ENCODE measurements at regions not wholly inside any gene's neighbourhood (a gene's known extent, or its start where the extent isn't known, plus 50 kb on each side); places are given as distances from the start of the nearest gene placed in this dataset.
"Not testable (repeated sequence)": the region's sequence is repeated elsewhere in the genome, so short reads cannot be mapped to it uniquely, and the experiment has no call there.

DNA sequence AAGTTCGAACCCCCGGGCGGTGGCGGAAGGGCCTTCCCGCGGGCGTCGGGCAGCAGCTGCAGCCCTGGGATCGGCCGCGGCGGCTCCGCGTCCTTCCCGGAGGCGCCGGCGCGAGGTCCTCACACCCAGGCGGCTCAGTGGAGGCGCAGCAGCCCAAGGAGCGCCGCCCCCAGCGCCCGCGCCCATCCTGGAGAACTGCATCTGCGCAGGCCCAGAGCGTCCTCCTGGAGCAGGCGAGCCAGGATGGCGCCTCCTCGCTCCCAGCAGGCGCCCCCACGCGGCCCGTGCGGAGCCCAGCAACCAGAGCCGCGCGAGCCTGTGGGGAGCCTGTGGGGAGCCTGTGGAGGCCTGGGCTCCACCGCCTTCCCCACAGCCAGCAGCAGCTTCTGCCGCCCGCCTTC is 872.5 kb downstream of the TMEM121 start:
- DNase-seq (ENCODE audit: low read depth in 2 of 2) = not testable (repeated sequence)

DNA sequence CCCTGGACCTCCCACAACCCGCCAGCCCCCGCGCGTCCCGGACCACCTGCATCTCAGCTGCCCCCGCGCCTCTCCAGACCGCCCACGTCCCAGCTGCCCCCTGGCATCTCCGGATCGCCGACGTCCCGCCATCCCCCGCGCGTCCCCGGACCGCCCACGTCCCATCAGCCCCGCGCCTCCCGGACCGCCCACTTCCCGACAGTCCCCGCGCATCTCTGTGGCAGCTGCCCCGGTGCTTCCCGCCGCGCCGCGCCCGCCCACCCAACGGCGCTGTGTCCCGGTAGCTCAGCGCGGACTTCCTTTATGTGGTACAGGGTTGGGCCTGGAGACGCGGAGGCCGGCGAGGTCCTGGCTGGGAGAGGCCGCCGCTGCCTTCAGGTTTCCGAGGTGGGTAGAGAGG is 874.9 kb downstream of the TMEM121 start:
- not testable (repeated sequence) for DNase-seq (ENCODE audit: low read depth in 2 of 2)

DNA sequence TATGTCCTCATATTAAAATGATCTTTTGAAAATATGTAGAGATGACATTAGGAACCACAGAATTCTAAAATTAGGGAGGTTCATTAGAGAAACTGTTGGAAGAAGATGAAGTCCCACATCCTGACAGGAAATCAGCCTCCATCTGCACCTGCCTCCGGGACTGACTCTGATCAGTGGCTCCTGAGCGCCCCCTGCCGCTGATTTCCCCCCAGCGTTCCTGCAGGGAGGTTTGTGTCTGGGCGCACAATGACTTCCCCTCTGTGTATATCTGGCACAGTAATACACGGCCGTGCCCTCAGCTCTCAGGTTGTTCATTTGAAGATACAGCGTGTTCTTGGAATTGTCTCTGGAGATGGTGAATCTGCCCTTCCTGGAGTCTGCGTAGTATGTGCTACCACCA is 883.8 kb downstream of the TMEM121 start:
- DNase-seq (ENCODE audit: low read depth in 2 of 2) = peak in 1 of 2 experiments; percentile 43

DNA sequence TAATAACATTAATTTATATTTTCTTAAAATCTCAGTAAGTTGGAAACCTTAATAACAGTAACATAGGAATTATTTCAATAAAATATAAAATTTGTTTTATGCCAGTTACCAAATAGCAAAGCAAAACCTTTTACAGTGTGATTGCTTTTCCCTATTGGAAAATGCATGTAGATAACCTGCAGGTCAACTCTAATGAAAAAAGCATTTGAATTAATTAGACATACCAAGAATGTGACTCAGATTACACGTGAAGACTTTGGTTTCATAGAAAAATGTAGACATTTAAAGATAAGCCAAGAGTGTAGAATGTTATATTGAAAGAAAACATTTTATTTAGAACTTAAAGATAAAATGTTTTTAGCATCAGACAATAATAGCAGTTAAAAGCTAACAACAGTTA is 888.1 kb downstream of the TMEM121 start:
- no peak for DNase-seq (ENCODE audit: low read depth in 2 of 2)

DNA sequence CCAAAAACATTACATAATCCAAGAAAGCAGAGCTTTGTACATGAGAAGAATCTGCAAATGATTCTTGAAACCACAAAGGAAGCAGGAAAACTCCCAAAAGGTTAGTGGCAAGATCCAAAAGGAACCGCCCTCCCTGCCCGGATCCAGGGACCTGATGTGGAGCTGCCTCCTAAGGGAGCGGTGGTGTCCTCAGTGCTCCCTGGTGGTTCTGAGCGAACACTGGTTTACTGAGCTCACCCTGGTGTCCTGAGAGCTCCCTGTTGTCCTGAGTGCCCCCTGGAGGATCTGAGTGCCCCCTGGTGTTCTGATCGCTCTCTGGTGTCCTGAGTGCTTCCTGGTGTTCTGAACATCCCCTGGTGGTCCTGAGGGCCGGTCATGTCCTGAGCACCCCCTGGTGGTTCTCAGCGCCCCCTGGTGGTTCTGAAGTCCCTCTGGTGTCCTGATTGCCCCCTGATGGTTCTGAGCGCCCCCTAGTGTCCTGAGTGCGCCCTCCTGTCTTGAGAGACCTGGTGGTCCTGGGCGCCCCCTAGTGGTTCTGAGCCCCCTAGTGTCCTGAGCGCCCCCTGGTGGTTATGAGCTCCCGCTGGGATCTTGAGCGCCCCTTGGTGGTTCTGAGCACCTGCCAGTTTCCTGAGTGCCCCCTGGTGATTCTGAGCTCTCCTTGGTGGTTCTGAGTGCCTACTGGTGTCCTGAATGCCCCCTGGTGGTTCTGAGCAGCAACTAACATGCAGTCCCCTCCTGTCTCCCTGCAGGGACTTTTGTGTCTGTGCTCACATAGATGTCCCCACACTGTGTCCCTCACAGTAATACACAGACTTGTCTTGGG is 891.1 kb downstream of the TMEM121 start:
- peak; percentile 93 to 99 for DNase-seq (ENCODE audit: low read depth in 2 of 2)

DNA sequence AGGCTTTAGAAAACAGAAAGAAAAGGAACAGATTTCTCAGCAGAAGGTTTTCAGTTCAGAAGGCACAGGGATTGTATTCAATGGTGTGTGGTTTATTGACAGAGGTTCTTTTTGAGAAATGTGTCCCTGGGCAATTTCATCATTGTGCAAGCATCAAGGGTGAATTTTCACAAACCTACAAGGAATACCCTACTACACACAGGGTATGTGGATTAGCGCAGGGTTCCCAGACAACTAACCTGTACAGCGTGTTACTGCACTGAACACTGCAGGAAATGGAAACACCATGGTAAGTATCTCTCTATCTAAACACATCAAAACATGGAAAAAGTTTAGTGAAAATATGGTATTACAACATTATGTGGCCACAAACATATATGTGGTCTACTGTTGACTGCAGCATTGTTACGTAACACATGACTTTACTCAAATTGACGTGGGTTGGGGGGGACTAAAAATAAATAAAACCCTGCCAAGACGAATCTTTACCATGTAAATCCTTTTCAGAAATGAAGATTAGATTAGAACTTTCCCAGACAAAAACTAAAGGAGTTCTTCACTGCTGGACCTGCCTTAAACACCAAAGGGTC is 893.1 kb downstream of the TMEM121 start:
- no peak for DNase-seq (ENCODE audit: low read depth in 2 of 2)

DNA sequence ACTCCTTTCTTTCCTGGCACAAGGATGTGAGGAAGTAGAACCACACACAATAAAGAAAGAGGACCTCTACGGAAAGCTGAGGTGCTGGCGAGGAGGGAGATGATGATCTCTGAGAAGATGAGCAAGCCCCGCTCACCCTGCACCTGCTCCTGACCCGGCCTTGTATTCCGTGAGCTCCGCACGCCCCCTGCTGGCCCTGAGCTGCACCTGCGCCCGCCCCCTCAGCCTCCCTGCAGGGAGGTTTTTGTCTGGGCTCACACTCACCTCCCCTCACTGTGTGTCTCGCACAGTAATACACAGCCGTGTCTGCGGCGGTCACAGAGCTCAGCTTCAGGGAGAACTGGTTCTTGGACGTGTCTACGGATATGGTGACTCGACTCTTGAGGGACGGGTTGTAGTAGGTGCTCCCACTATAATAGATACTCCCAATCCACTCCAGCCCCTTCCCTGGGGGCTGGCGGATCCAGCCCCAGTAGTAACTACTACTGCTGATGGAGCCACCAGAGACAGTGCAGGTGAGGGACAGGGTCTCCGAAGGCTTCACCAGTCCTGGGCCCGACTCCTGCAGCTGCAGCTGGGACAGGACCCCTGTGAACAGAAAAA is 895.1 kb downstream of the TMEM121 start:
- DNase-seq (ENCODE audit: low read depth in 2 of 2) = peak; percentile 47 to 62

DNA sequence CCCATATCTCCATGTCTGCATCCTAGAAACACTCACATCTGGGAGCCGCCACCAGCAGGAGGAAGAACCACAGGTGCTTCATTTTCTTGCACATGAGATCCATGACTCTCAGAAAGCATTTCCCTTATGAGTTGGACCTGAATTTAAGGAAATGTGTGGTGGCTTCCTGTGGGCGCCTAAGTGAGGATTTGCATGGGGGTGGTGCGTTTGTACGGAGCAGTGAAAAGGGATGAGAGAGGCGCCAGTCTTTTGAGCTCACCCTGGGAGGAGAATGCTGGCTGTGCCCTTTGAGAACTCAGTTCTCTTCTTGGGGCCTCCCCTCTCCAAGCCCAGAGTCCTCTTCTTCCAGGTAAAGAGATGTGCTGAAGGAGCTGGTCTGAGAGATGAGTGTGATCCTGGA is 895.7 kb downstream of the TMEM121 start:
- DNase-seq (ENCODE audit: low read depth in 2 of 2) = no peak

DNA sequence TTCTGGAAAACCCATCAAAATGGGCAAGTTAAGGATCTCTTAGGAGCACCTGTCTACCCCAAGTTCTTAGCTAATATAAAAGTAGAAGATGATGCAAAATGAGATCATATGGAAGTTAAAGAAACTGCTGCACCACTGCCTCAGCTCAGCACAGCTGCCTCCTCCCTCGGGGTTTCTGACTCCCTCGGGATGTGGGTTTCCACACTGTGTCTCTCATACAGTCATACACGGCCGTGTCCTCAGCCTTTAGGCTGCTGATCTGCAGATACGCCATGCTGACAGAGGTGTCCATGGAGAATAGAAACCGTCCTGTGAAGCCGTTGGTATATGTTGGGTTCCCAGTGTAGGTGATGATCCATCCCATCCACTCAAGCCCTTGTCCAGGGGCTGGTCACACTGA is 898.8 kb downstream of the TMEM121 start:
- DNase-seq (ENCODE audit: low read depth in 2 of 2) = not testable (repeated sequence)

DNA sequence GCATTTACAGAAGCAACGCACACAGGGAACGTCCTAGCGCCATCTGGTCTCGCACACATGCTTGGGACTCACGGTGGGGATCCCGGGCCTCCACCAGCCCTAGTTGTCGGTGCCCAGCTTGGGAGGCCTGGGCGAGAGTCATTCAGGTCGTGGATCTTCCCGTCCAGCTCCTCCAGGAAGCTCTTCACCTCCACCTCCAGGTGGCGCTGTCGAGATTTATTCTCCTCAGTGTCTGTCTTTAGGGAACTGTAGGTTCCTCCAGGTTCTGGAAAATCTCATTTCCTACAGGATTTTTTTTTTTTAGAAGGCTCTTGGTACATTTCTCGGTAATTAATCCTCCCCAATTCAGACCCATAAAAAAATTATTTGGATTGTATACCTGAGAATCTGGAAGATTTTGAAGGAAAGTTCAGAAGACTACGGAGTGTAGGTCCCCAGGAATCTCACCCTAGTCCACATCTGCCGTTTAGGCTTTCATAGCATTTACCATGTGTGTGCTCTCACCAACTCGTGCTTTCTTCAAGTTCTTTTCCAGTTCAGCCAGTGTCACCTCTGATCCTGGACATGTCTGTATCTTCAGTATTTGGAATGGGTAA is 910.0 kb downstream of the TMEM121 start:
- DNase-seq (ENCODE audit: low read depth in 2 of 2) = peak; percentile 52 to 66

DNA sequence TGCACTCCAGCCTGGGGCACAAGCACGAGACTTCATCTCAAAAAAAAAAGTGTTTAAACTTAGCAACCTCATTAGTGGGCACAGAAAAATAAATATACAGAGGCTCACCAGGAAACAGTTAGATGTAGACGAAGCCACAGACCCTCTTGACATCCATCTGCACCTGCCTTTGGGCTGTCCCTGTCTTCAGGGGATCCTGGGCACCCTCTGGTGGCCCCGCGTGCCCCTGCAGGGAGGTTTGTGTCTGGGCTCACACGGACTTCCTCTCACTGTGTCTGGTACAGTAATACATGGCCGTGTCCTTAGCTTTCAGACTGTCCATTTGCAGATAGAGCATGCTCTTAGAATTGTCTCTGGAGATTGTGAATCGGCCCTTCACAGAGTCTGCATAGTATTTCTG is 916.5 kb downstream of the TMEM121 start:
- DNase-seq (ENCODE audit: low read depth in 2 of 2) = peak in 1 of 2 experiments; percentile 20

DNA sequence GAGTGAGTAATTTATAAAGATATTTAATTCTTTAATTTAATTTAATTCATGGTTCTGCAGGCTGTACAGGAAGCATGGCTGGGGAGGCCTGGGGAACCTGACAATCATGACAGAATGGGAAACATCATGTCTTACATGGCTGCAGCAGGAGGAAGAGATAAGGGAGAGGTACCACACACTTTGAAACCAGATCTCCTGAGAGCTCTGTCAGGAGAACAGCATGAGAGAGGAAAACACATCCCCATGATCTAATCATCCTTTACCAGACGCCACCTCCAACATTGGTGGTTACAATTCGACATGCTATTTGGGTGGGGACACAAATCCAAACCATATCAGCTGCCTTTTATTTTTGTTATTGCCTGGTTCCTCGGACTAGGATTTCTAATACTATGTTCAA is 928.6 kb downstream of the TMEM121 start:
- no peak for DNase-seq (ENCODE audit: low read depth in 2 of 2)

DNA sequence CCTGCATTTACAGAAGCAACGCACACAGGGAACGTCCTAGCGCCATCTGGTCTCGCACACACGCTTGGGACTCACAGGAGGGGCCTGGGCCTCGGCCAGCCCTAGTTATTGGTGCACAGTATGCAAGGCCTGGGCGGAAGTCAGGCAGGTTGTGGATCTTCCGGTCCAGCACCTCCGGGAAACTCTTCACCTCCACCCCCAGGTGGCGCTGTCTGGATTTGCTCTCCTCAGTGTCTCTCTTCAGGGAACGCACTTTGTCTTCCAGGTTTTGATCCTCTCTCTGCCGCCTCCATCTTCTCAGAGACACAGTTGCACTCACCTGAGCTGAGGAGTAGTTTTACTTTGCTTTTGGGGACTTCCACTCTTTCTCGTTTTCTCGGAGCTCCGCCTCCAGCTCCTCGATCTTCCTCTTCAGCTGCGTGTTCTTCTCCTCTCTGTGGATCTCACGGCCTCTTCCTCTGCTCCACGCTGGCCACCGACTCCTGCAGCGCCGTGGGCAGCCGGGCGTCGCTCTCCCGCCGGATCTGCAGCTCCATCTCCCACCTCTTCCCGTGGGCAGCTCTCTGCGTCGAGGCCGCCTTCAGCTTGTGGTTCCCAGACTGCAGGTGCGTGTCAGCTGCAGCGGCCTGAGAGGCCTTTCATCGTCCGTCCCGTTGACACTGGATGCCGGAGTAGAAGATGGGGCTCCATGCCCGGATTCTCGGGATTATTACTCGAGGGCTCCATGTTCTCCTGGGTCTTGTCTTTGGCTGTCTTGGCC is 933.8 kb downstream of the TMEM121 start:
- DNase-seq (ENCODE audit: low read depth in 2 of 2) = peak; percentile 52 to 69

DNA sequence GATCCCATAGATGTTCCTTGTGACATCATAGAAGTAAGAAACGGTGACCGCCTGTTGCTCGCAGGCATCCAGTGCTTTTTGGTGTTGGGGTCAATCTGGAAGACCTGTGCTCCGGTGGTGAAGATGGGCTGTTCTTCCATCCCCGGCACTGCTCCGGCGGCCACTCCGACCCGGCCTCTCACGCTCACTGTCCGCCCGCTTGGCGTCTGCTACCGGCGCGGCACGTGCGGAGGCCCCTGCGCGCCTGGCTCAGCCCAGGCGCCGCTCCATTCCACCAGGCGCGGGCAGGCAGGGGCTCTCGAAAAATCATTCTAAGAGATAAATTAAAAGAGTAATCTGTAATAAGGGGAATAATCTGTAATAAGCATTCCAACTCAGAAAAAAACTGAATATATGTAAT is 934.5 kb downstream of the TMEM121 start:
- no peak for DNase-seq (ENCODE audit: low read depth in 2 of 2)

DNA sequence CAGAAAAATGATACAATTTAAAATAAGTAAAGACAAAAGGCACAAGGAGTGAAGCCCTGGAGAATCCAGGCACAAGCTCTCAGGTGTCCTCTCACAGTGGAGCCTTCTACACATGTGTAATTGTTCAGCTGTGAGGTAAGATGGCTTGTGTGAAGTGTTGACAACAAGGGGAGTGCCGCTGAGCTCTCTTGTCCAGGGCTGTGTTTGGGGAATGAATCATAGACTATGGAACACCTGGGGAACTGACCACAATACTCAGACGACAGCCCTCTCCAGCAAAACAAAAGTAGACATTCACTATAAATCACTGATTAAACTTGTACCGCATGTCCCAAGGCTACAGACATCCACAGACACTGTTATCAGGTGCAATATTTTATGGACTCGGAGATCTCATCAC is 940.1 kb downstream of the TMEM121 start:
- not testable (repeated sequence) for DNase-seq (ENCODE audit: low read depth in 2 of 2)

DNA sequence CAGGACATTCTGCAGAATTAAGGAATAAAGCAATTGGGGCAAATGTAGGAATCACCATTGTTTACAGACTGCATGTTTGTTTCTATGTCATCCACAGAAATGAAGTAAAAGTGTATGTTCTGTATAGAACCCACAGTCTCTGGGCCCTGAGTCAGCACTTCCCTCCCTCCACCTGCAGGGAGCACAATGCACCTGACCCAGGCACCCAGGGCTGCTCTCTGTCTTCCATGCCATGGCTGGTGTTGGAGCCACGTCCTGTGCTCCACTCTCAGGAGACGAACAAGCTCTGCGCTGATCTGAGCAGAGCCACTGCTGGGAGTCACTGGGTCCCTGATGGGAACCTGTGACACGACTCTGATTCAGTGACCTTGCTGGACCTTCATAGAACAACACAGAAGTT is 942.5 kb downstream of the TMEM121 start:
- not testable (repeated sequence) for DNase-seq (ENCODE audit: low read depth in 2 of 2)

DNA sequence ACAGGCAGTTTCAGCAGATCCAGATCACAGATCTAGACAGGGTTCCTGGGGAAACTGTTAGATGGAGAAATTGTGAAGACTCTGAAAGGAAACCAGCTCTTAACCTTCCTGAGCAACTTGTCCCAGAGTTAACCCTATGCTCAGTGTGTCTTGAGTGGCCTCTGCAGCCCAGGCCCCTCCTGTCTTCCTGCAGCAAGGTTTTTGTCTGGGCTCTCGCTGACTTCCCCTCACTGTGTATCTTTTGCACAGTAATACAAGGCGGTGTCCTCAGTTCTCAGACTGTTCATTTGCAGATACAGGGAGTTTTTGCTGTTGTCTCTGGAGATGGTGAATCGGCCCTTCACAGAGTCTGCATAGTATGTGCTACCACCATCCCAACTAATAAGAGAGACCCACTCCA is 943.6 kb downstream of the TMEM121 start:
- DNase-seq (ENCODE audit: low read depth in 2 of 2) = not testable (repeated sequence)

DNA sequence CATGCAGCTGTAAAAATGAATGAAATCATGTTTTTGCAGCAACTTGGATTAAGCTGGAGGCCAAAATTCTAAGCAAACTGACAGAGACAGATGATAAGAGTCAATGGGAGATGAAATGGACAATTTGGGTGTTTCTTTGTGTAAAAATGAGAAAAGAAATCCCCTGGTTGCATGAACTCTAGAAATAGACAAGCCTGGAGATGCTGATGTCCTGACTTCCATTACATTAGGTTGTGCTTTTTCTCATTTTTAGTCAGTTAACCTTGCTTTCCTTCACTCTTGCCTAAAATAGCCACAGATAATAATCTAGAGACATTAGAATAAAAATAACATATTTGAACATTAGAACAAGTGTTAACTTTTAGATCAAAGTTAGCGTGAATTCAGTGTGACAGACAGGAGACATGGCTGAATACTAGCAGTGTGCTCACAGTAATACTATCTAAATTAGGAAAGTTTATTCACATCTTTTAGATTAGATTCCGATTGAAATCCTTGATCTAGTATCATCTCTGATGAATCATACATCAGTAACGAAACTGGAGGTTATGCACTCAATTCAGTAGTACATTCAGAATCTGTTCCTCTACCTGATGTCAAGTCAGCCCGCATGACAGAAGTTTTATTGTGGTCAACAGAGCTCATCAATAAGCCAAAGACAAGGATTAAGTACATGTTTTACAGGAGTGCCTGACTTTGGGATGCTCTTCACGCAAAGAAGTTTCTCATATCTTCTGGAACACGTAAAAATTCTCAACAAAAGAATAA is 948.1 kb downstream of the TMEM121 start:
- not testable (repeated sequence) for DNase-seq (ENCODE audit: low read depth in 2 of 2)

DNA sequence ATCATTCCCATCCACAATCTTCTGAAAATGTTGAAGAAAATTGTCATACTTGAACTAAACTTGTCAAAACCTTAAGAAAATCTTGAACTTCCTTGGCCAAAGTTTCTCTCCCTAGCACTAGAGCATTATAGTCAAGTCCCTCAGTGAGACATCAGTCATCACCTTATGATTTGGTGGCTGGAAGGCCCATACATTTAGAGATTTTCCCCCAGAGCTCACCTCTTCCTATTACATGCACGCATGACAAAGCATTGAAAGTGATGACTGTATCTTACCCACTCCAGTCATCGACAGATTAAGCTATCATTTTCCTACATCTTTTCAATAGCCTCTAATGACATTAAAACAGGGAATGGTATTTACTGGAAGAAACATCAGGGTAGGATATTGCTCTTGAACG is 948.8 kb downstream of the TMEM121 start:
- not testable (repeated sequence) for DNase-seq (ENCODE audit: low read depth in 2 of 2)

DNA sequence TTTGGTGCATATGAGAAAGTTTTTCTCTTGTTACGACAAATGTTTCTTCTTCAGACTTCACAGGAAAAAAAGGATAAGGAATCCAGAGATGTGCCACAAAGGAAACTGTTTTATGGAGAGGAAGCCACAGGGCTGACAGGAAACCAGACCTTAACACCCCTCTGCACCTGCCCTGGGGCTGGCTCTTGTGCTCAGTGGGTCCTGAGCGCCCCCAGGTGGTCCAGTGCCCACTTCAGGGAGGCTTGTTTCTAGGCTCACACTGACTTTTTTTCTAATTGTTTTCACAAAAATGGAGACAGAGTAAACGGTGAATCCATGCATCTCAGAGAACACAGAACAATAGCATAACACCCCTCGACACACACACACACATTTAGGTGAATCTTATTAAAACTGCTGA is 951.2 kb downstream of the TMEM121 start:
- DNase-seq (ENCODE audit: low read depth in 2 of 2) = not testable (repeated sequence)

DNA sequence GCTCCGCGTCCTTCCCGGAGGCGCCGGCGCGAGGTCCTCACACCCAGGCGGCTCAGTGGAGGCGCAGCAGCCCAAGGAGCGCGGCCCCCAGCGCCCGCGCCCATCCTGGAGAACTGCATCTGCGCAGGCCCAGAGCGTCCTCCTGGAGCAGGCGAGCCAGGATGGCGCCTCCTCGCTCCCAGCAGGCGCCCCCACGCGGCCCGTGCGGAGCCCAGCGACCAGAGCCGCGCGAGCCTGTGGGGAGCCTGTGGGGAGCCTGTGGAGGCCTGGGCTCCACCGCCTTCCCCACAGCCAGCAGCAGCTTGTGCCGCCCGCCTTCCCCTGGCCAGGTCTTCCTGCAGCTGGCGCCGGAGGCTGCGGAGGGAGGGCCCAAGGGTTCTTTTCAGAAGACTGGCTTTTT is 953.9 kb downstream of the TMEM121 start:
- not testable (repeated sequence) for DNase-seq (ENCODE audit: low read depth in 2 of 2)

Data from stimulated activated CD4-positive, alpha-beta T cell treated with anti-CD3 and anti-CD28 coated beads, Interleukin-12 subunit alpha, Interleukin-12 subunit beta, amount 100 ng/mL, for 24 hours (primary cell).